ENCODE measurements at regions not wholly inside any gene's neighbourhood (a gene's known extent, or its start where the extent isn't known, plus 50 kb on each side); places are given as distances from the start of the nearest gene placed in this dataset.

DNA sequence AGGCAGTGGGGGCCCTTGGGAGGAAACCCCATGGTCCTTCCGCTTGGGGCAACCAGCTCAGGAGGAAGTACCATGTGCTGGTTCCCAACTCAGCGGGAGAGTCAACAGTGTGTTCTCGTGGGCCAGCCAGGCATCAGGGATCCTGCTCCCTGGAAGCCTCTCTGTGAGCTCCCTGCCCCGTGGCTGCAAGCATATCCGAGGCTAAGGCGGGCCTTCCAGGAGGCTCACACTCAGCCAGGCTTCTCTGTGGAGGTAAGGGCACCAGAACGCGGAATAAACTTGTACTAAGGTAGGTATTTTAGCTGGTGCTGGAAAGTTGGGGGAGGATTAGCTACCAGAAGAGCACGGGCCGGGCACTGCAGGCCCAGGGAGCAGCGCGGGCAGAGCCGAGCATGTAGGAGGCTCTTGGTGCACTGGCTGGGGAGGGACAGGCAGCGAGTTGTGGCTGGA, 74.7 kb upstream of the POU3F1 start:
- TF ChIP-seq SPI1 (IDR thresholded peaks at IDR 0.05; ENCODE audit: borderline replicate concordance, low read depth) (no peak), POLR2AphosphoS5 (IDR thresholded peaks at IDR 0.05; ENCODE audit: low read depth) (no peak), GABPA (IDR thresholded peaks at IDR 0.05; ENCODE audit: low read depth) (no peak)
- TF ChIP-seq, protein P1, sequence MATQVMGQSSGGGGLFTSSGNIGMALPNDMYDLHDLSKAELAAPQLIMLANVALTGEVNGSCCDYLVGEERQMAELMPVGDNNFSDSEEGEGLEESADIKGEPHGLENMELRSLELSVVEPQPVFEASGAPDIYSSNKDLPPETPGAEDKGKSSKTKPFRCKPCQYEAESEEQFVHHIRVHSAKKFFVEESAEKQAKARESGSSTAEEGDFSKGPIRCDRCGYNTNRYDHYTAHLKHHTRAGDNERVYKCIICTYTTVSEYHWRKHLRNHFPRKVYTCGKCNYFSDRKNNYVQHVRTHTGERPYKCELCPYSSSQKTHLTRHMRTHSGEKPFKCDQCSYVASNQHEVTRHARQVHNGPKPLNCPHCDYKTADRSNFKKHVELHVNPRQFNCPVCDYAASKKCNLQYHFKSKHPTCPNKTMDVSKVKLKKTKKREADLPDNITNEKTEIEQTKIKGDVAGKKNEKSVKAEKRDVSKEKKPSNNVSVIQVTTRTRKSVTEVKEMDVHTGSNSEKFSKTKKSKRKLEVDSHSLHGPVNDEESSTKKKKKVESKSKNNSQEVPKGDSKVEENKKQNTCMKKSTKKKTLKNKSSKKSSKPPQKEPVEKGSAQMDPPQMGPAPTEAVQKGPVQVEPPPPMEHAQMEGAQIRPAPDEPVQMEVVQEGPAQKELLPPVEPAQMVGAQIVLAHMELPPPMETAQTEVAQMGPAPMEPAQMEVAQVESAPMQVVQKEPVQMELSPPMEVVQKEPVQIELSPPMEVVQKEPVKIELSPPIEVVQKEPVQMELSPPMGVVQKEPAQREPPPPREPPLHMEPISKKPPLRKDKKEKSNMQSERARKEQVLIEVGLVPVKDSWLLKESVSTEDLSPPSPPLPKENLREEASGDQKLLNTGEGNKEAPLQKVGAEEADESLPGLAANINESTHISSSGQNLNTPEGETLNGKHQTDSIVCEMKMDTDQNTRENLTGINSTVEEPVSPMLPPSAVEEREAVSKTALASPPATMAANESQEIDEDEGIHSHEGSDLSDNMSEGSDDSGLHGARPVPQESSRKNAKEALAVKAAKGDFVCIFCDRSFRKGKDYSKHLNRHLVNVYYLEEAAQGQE (IDR thresholded peaks at IDR 0.05; ENCODE audit: insufficient replicate concordance, low read depth): no peak
- TF ChIP-seq, protein P2, sequence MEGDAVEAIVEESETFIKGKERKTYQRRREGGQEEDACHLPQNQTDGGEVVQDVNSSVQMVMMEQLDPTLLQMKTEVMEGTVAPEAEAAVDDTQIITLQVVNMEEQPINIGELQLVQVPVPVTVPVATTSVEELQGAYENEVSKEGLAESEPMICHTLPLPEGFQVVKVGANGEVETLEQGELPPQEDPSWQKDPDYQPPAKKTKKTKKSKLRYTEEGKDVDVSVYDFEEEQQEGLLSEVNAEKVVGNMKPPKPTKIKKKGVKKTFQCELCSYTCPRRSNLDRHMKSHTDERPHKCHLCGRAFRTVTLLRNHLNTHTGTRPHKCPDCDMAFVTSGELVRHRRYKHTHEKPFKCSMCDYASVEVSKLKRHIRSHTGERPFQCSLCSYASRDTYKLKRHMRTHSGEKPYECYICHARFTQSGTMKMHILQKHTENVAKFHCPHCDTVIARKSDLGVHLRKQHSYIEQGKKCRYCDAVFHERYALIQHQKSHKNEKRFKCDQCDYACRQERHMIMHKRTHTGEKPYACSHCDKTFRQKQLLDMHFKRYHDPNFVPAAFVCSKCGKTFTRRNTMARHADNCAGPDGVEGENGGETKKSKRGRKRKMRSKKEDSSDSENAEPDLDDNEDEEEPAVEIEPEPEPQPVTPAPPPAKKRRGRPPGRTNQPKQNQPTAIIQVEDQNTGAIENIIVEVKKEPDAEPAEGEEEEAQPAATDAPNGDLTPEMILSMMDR (IDR thresholded peaks at IDR 0.05; ENCODE audit: insufficient read depth, low read length): no peak
- H3K27me3 ChIP-seq (ENCODE audit: insufficient read depth, poor library complexity, severe bottlenecking): no peaks in the 10 kb centered on the region
- no peak overlapping the region for H3K4me3 ChIP-seq (replicated peaks; ENCODE audit: insufficient read depth, low read length)
- H3K27ac ChIP-seq (replicated peaks): no peak overlapping the region
- DNase-seq (ENCODE audit: low read depth in 1 of 2, low spot score in 1 of 2): peak; percentile 13 to 26

DNA sequence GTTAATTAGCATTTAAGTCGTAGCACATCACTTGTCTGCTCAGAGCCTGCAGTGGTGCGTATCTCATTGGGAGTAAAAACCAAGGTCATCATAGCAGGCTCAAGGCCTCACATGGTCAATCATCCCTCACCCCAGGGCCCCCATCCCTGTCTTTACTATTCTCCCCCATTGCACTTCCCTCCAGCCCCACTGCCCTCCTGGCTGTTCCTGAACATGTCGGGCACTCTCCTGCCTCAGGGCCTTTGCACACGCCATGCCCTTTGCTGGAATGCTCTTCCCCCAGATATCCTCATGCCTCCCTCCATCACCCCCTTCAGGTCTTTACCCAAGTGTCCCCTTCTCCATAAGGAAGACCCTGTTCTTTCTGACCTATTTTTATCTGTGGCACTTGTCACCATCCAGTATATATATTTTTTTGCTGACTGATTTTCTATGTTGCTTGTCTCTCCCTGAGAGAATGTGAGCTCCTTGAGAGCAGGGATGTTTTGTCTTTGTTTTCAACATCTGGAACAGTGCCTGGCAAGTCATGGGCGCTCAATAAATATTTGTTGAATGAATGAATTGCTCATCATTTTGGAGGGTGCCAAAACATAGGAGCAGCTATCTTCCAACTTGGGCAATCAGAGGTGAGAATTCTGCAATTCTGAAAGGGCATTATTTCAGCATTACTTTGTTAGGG, 74.1 kb upstream of the POU3F1 start:
- Histone ChIP-seq H3K4me3 (replicated peaks; ENCODE audit: insufficient read depth, low read length) (no peak overlapping the region), H3K27me3 (ENCODE audit: insufficient read depth, poor library complexity, severe bottlenecking) (no peaks in the 10 kb centered on the region), H3K27ac (replicated peaks) (no peak overlapping the region)
- TF ChIP-seq, protein P2 (IDR thresholded peaks at IDR 0.05; ENCODE audit: insufficient read depth, low read length): no peak
- TF ChIP-seq, protein P1 (IDR thresholded peaks at IDR 0.05; ENCODE audit: insufficient replicate concordance, low read depth): no peak
- TF ChIP-seq SPI1 (IDR thresholded peaks at IDR 0.05; ENCODE audit: borderline replicate concordance, low read depth) (no peak), POLR2AphosphoS5 (IDR thresholded peaks at IDR 0.05; ENCODE audit: low read depth) (no peak), GABPA (IDR thresholded peaks at IDR 0.05; ENCODE audit: low read depth) (no peak)
- no peak for DNase-seq (ENCODE audit: low read depth in 1 of 2, low spot score in 1 of 2)

DNA sequence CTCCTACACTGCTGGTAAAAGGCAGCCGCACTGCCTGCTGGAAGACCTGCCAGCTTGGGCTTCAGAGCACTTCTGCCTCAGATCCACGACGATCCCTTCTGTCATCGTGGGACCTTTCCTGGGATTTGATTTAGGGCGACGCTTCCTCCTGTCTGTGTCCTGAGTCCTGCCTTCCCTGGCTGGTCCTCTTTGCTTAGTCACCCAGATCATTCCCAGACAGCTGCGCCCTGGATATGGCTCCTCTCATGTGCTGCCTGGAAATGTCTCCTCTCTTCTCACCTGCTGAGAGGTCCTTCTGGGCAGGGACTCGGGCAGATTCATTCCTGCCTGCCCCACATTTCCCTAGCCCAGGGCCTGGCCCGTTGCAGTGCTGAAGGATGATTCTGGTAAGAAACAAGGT, 72.4 kb upstream of the POU3F1 start:
- Histone ChIP-seq H3K27me3 (ENCODE audit: insufficient read depth, poor library complexity, severe bottlenecking) (no peaks in the 10 kb centered on the region), H3K4me3 (replicated peaks; ENCODE audit: insufficient read depth, low read length) (no peak overlapping the region), H3K27ac (replicated peaks) (no peak overlapping the region)
- DNase-seq (ENCODE audit: low read depth in 1 of 2, low spot score in 1 of 2): no peak
- TF ChIP-seq GABPA (IDR thresholded peaks at IDR 0.05; ENCODE audit: low read depth): no peak
- TF ChIP-seq POLR2AphosphoS5 (IDR thresholded peaks at IDR 0.05; ENCODE audit: low read depth): no peak
- no peak for TF ChIP-seq SPI1 (IDR thresholded peaks at IDR 0.05; ENCODE audit: borderline replicate concordance, low read depth)
- TF ChIP-seq, protein P2 (IDR thresholded peaks at IDR 0.05; ENCODE audit: insufficient read depth, low read length): no peak
- TF ChIP-seq, protein P1 (IDR thresholded peaks at IDR 0.05; ENCODE audit: insufficient replicate concordance, low read depth): no peak

Measured in HL-60 (cell line).